Body of pancreas (tissue), 4 donors: ENCODE measurements at regions not wholly inside any gene's neighbourhood (a gene's known extent, or its start where the extent isn't known, plus 50 kb on each side); places are given as distances from the start of the nearest gene placed in this dataset.

Experiments used
- POLR2A ChIP-seq, 3 donors: fragments of 450-650 bp; IDR thresholded peaks; one replicate each; pipeline ENCODE4 v1.6.1; 2016; ENCODE audit warnings: antibody characterized with exemption in 3 of 3, mild to moderate bottlenecking in 2 of 3
- TF ChIP-seq, protein P1 (sequence below), 7 experiments: fragments of 450-650 bp in 4 of 7; fragments of 200-600 bp in 3 of 7; sonication (generic) in 3 of 7; IDR thresholded peaks; one replicate each; pipeline ENCODE4 v1.5.1; 2016 to 2019; ENCODE audit warnings: antibody characterized with exemption in 7 of 7

DNA sequence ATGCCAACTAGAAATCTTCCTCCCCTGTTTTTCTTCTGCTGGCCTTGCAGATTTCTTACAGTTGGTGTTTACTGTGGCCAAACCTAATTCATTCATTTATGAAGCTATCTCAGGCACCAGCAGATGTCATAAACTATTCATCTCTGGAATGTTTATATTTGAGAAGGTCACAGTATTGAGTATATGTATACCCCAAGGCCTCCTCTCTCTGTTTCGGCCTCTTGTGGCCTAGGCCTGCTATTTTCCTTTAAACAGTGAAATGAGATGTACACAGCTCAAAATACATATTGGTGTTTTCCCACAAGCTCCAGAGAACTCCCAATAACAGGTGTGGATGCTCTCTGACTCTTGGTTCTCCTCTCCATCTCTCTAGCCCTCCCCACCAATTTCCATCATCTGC is 520.7 kb upstream of the CAMK1G start:
- TF ChIP-seq, protein P1, sequence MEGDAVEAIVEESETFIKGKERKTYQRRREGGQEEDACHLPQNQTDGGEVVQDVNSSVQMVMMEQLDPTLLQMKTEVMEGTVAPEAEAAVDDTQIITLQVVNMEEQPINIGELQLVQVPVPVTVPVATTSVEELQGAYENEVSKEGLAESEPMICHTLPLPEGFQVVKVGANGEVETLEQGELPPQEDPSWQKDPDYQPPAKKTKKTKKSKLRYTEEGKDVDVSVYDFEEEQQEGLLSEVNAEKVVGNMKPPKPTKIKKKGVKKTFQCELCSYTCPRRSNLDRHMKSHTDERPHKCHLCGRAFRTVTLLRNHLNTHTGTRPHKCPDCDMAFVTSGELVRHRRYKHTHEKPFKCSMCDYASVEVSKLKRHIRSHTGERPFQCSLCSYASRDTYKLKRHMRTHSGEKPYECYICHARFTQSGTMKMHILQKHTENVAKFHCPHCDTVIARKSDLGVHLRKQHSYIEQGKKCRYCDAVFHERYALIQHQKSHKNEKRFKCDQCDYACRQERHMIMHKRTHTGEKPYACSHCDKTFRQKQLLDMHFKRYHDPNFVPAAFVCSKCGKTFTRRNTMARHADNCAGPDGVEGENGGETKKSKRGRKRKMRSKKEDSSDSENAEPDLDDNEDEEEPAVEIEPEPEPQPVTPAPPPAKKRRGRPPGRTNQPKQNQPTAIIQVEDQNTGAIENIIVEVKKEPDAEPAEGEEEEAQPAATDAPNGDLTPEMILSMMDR (IDR thresholded peaks at IDR 0.05) = no peak
- TF ChIP-seq POLR2A (IDR thresholded peaks at IDR 0.05) = no peak
